HepG2 (cell line): ENCODE measurements at regions not wholly inside any gene's neighbourhood (a gene's known extent, or its start where the extent isn't known, plus 50 kb on each side); places are given as distances from the start of the nearest gene placed in this dataset.

Experiments
- CBX1 ChIP-seq: IDR thresholded peaks from one replicate; pipeline ENCODE4 v1.6.1; 2016; ENCODE audit warnings: antibody characterized with exemption, low read depth
- ESRRA ChIP-seq: sonication (generic); formaldehyde crosslinking; IDR thresholded peaks from 2 replicates; pipeline ENCODE4 v1.5.1; 2020; ENCODE audit warnings: mild to moderate bottlenecking, low read depth, missing genetic modification reagents
- KDM6A ChIP-seq: IDR thresholded peaks from 2 replicates; pipeline ENCODE4 v1.6.1; 2016; ENCODE audit warnings: low read depth
- MED13 ChIP-seq: sonication (generic); formaldehyde crosslinking; IDR thresholded peaks from 2 replicates; pipeline ENCODE4 v1.5.0; 2020; ENCODE audit warnings: missing genetic modification reagents
- MIXL1 ChIP-seq: IDR thresholded peaks from 2 replicates; pipeline ENCODE4 v1.6.1; 2016
- STAT6 ChIP-seq: sonication (generic); formaldehyde crosslinking; IDR thresholded peaks from 2 replicates; pipeline ENCODE4 v1.4.0; 2020; ENCODE audit warnings: missing genetic modification reagents, mild to moderate bottlenecking, borderline replicate concordance
- TOE1 ChIP-seq: sonication (generic); formaldehyde crosslinking; IDR thresholded peaks from 2 replicates; pipeline ENCODE4 v1.4.0; 2020; ENCODE audit warnings: mild to moderate bottlenecking, missing genetic modification reagents
- ZFX ChIP-seq: sonication (generic); formaldehyde crosslinking; IDR thresholded peaks from 2 replicates; pipeline ENCODE4 v1.4.0; 2020; ENCODE audit warnings: mild to moderate bottlenecking, low read depth, missing genetic modification reagents, moderate library complexity
- ZIK1 ChIP-seq: sonication (generic); formaldehyde crosslinking; IDR thresholded peaks from 2 replicates; pipeline ENCODE4 v1.5.0; 2020; ENCODE audit warnings: mild to moderate bottlenecking, low read depth, missing genetic modification reagents, borderline replicate concordance
- ZKSCAN8 ChIP-seq: IDR thresholded peaks from 2 replicates; pipeline ENCODE4 v1.6.1; 2016; ENCODE audit warnings: borderline replicate concordance, missing genetic modification reagents, missing compliant biosample characterization
- ZNF33B ChIP-seq: sonication (generic); formaldehyde crosslinking; IDR thresholded peaks from 2 replicates; pipeline ENCODE4 v1.5.1; 2020; ENCODE audit warnings: mild to moderate bottlenecking, missing genetic modification reagents
- ZNF432 ChIP-seq: sonication (generic); formaldehyde crosslinking; IDR thresholded peaks from 2 replicates; pipeline ENCODE4 v1.5.0; 2020; ENCODE audit warnings: missing genetic modification reagents, mild to moderate bottlenecking, borderline replicate concordance
- ZNF691 ChIP-seq: sonication (generic); formaldehyde crosslinking; IDR thresholded peaks from 2 replicates; pipeline ENCODE4 v1.4.0; 2020; ENCODE audit warnings: missing genetic modification reagents, low read depth, mild to moderate bottlenecking, borderline replicate concordance
- TF ChIP-seq, protein P1 (sequence below): sonication (generic); formaldehyde crosslinking; IDR thresholded peaks from 2 replicates; pipeline ENCODE4 v1.4.0; 2020; ENCODE audit warnings: mild to moderate bottlenecking, missing genetic modification reagents
- TF ChIP-seq, protein P2 (sequence below): sonication (generic); formaldehyde crosslinking; IDR thresholded peaks from 2 replicates; pipeline ENCODE4 v1.5.1; 2020; ENCODE audit warnings: missing genetic modification reagents, mild to moderate bottlenecking, borderline replicate concordance

- TF ChIP-seq TOE1 (peak; percentile 79; the same call in 1 of the 2 replicates), ESRRA (CRISPR knock-in tag) (peak; percentile 95), ZNF432 (CRISPR knock-in tag) (no peak), MIXL1 (CRISPR knock-in tag) (peak; percentile 41; the same call in 1 of the 2 replicates), ZIK1 (CRISPR knock-in tag) (no peak), KDM6A (CRISPR knock-in tag) (peak; percentile 86), ZNF691 (CRISPR knock-in tag) (peak; percentile 75; the same call in 1 of the 2 replicates), ZFX (CRISPR knock-in tag) (peak; percentile 82), ZKSCAN8 (CRISPR knock-in tag) (0 out of 2 replicates have a peak, but pooled peaks have one; percentile 56), ZNF33B (CRISPR knock-in tag) (no peak), MED13 (peak; percentile 71; the same call in 1 of the 2 replicates), STAT6 (CRISPR knock-in tag) (peak; percentile 89), CBX1 (no peak)
- TF ChIP-seq, protein P1, sequence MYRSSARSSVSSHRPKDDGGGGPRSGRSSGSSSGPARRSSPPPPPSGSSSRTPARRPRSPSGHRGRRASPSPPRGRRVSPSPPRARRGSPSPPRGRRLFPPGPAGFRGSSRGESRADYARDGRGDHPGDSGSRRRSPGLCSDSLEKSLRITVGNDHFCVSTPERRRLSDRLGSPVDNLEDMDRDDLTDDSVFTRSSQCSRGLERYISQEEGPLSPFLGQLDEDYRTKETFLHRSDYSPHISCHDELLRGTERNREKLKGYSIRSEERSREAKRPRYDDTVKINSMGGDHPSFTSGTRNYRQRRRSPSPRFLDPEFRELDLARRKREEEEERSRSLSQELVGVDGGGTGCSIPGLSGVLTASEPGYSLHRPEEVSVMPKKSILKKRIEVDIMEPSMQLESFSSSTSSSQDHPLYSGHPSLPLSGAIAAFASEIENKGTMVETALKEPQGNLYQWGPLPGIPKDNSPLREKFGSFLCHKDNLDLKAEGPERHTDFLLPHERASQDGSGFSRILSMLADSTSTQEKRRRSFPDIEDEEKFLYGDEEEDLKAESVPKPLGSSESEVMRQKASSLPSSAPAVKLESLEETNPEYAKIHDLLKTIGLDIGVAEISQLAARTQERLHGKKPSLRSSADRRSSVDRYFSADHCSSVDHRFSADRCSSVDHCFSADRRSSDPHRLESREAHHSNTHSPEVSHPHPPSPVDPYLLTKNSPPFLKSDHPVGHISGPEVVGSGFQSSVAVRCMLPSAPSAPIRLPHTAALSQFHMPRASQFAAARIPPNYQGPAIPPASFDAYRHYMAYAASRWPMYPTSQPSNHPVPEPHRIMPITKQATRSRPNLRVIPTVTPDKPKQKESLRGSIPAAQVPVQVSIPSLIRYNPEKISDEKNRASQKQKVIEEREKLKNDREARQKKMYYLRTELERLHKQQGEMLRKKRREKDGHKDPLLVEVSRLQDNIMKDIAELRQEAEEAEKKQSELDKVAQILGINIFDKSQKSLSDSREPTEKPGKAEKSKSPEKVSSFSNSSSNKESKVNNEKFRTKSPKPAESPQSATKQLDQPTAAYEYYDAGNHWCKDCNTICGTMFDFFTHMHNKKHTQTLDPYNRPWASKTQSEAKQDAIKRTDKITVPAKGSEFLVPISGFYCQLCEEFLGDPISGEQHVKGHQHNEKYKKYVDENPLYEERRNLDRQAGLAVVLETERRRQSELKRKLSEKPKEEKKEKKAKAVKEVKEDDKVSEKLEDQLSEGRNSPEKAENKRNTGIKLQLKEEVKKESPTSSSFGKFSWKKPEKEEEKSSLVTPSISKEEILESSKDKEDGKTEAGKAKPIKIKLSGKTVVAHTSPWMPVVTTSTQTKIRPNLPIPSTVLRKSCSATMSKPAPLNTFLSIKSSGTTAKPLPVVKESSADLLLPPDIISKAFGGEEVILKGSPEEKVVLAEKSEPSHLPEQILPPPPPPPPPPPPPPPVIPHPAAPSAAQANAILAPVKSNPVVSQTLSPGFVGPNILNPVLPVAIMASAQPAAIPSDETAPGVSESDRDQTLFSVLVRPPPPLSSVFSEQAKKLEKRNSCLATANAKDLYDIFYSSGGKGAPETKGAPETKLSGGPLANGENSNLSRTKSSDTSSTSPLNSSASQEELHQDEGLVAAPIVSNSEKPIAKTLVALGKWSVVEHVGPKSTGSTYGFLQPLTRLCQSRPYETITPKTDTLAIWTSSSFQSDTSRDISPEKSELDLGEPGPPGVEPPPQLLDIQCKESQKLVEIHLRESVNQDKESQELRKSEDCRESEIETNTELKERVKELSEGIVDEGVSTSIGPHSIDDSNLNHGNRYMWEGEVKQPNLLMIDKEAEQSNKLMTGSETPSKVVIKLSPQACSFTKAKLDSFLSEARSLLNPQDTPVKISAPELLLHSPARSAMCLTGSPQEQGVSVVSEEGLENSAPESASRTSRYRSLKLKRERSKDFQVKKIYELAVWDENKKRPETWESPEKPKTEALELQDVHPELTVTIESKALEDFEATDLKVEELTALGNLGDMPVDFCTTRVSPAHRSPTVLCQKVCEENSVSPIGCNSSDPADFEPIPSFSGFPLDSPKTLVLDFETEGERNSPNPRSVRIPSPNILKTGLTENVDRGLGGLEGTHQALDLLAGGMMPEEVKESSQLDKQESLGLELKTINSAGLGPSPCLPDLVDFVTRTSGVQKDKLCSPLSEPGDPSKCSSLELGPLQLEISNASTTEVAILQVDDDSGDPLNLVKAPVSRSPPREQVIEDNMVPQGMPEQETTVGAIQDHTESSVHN, result 0 out of 2 replicates have a peak, but pooled peaks have one; percentile 34
- TF ChIP-seq, protein P2, sequence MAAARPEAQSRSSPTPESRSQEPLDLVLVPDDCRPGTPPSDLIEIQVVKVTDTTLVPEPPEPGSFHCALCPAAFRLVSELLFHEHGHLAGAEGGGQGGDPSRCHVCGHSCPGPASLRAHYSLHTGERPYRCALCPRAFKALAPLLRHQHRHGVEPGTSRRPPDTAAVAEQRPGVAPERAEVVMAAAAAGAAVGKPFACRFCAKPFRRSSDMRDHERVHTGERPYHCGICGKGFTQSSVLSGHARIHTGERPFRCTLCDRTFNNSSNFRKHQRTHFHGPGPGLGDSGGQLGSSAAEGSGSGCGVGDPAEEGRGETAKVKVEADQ (CRISPR knock-in tag), result no peak
Measured at GRCh38 chr11:69427337-69427736, 54.1 kb upstream of the LINC01488 start (continued).
